HG03457 (cell line): ENCODE measurements at regions not wholly inside any gene's neighbourhood (a gene's known extent, or its start where the extent isn't known, plus 50 kb on each side); places are given as distances from the start of the nearest gene placed in this dataset.
"Not testable (repeated sequence)": the region's sequence is repeated elsewhere in the genome, so short reads cannot be mapped to it uniquely, and the experiment has no call there.

ENCODE experiments used
- ATAC-seq: cut with Tn5 transposase; IDR thresholded peaks from one replicate; pipeline ENCODE4 v1.9.1; 2021; ENCODE audit warnings: moderate number of reproducible peaks; ENCODE audit not compliant: unreplicated experiment

- ATAC-seq, result no peak
Observed at GRCh38 chr13:82467626-82468025, 1414.6 kb downstream of the SLITRK1 start.

- not testable (repeated sequence) for ATAC-seq
Observed at GRCh38 chr13:82459575-82459974, 1422.7 kb downstream of the SLITRK1 start.

GRCh38 chr13:82458169-82458568, 1424.1 kb downstream of the SLITRK1 start:
- ATAC-seq, result no peak

GRCh38 chr13:82457548-82457947, 1424.7 kb downstream of the SLITRK1 start:
- ATAC-seq, result not testable (repeated sequence)

GRCh38 chr13:82447416-82448077, 1434.7 kb downstream of the SLITRK1 start:
- ATAC-seq, result no peak

GRCh38 chr13:82439159-82439904, 1442.9 kb downstream of the SLITRK1 start:
- no peak for ATAC-seq

- ATAC-seq, result no peak
Observed at GRCh38 chr13:82438320-82438719, 1444.0 kb downstream of the SLITRK1 start.

- ATAC-seq, result no peak
Observed at GRCh38 chr13:82436099-82436585, 1446.1 kb downstream of the SLITRK1 start.

GRCh38 chr13:82432949-82433348, 1449.3 kb downstream of the SLITRK1 start:
- no peak for ATAC-seq

- no peak for ATAC-seq
Observed at GRCh38 chr13:82412749-82413148, 1469.5 kb downstream of the SLITRK1 start.

GRCh38 chr13:82407321-82407720, 1475.0 kb downstream of the SLITRK1 start:
- no peak for ATAC-seq

- no peak for ATAC-seq
Observed at GRCh38 chr13:82374719-82375118, 1507.6 kb downstream of the SLITRK1 start.

GRCh38 chr13:82370316-82370715, 1512.0 kb downstream of the SLITRK1 start:
- no peak for ATAC-seq

- no peak for ATAC-seq
Observed at GRCh38 chr13:82364525-82364924, 1517.7 kb downstream of the SLITRK1 start.

- no peak for ATAC-seq
Observed at GRCh38 chr13:82358284-82358683, 1524.0 kb downstream of the SLITRK1 start.

GRCh38 chr13:82356667-82357410, 1525.4 kb downstream of the SLITRK1 start:
- no peak for ATAC-seq

- ATAC-seq, result no peak
Observed at GRCh38 chr13:82344867-82345266, 1537.4 kb downstream of the SLITRK1 start.

- ATAC-seq, result no peak
Observed at GRCh38 chr13:82341116-82341515, 1541.2 kb downstream of the SLITRK1 start.

- no peak for ATAC-seq
Observed at GRCh38 chr13:82330499-82330898, 1551.8 kb downstream of the SLITRK1 start.

- ATAC-seq, result no peak
Observed at GRCh38 chr13:82323101-82323500, 1559.2 kb downstream of the SLITRK1 start.

GRCh38 chr13:82305588-82305987, 1576.7 kb downstream of the SLITRK1 start:
- no peak for ATAC-seq

GRCh38 chr13:82298106-82298505, 1584.2 kb downstream of the SLITRK1 start:
- no peak for ATAC-seq
